IMR-90 (cell line): ENCODE measurements at regions not wholly inside any gene's neighbourhood (a gene's known extent, or its start where the extent isn't known, plus 50 kb on each side); places are given as distances from the start of the nearest gene placed in this dataset.

Experiments used
- ATAC-seq: fragments of 200-7000 bp; cut with Tn5 transposase; 2 replicates; pipeline ENCODE4 v1.9.1; 2020; ENCODE audit warnings: low read depth, mild to moderate bottlenecking, moderate library complexity
- BruUV-seq: library from RNA; stranded (reverse); fragments of 400-500 nt; replicated peaks from 2 replicates; lab custom pipeline; 2021; lab: Mats Ljungman, UMichigan
- CTCF ChIA-PET: fragments of 300-600 bp; formaldehyde crosslinking; extraction: SDS; loops from one replicate; lab custom pipeline; 2021; ENCODE audit warnings: antibody characterized with exemption; lab: Yijun Ruan, JAX
- POLR2A ChIA-PET: fragments of 300-600 bp; sonication (Branson Sonifier 250); formaldehyde crosslinking; loops from one replicate; lab custom pipeline; 2022; ENCODE audit warnings: antibody characterized with exemption; ENCODE audit not compliant: unreplicated experiment; lab: Charles Lee
- DNase-seq: peaks from one replicate; pipeline ENCODE4 v3.0.0; 2013
- H2AFZ ChIP-seq: replicated peaks from 2 replicates; pipeline ENCODE3; 2013; ENCODE audit warnings: low read length, mild to moderate bottlenecking; ENCODE audit not compliant: poor library complexity
- H2AK5ac ChIP-seq: 2 replicates; pipeline ENCODE4 v1.6.1; 2013; ENCODE audit warnings: low read depth, low read length, inconsistent platforms
- H2AK9ac ChIP-seq: replicated peaks from 2 replicates; pipeline ENCODE3; 2013; ENCODE audit warnings: mild to moderate bottlenecking, low read depth, low read length, moderate library complexity; ENCODE audit not compliant: poor library complexity
- H2BK120ac ChIP-seq: 2 replicates; pipeline ENCODE4 v1.6.1; 2013; ENCODE audit warnings: low read depth, low read length, inconsistent platforms
- H2BK15ac ChIP-seq: 3 replicates; pipeline ENCODE4 v1.6.1; 2013; ENCODE audit warnings: low read depth, low read length, inconsistent platforms
- H2BK20ac ChIP-seq: 2 replicates; pipeline ENCODE4 v1.6.1; 2013; ENCODE audit warnings: low read depth, mild to moderate bottlenecking, inconsistent platforms, low read length, moderate library complexity
- H2BK5ac ChIP-seq: 2 replicates; pipeline ENCODE4 v1.6.1; 2013; ENCODE audit warnings: mild to moderate bottlenecking, low read depth, low read length, inconsistent platforms; ENCODE audit not compliant: poor library complexity, severe bottlenecking
- H3K14ac ChIP-seq: replicated peaks from 2 replicates; pipeline ENCODE4 v1.6.1; 2013; ENCODE audit warnings: low read depth, low read length, inconsistent platforms
- H3K18ac ChIP-seq: 2 replicates; pipeline ENCODE4 v1.6.1; 2013; ENCODE audit warnings: low read depth, low read length, control low read depth
- H3K23ac ChIP-seq: 2 replicates; pipeline ENCODE4 v1.6.1; 2013; ENCODE audit warnings: low read depth, low read length, inconsistent platforms
- H3K27ac ChIP-seq: 2 replicates; pipeline ENCODE4 v1.5.1; 2013; ENCODE audit warnings: mild to moderate bottlenecking, control low read depth, low read length; ENCODE audit not compliant: insufficient read depth
- H3K27me3 ChIP-seq: 2 replicates; pipeline ENCODE4 v1.6.1; 2013; ENCODE audit warnings: low read length; ENCODE audit not compliant: control insufficient read depth, insufficient read depth
- H3K36me3 ChIP-seq: 2 replicates; pipeline ENCODE4 v1.6.1; 2013; ENCODE audit warnings: low read length, mixed read lengths; ENCODE audit not compliant: control insufficient read depth, insufficient read depth
- H3K4ac ChIP-seq: 2 replicates; pipeline ENCODE4 v1.6.1; 2013; ENCODE audit warnings: low read depth, low read length, inconsistent platforms
- H3K4me1 ChIP-seq: 2 replicates; pipeline ENCODE4 v1.6.1; 2013; ENCODE audit warnings: low read length, mixed read lengths; ENCODE audit not compliant: control insufficient read depth, insufficient read depth
- H3K4me2 ChIP-seq: 2 replicates; pipeline ENCODE4 v1.6.1; 2013; ENCODE audit warnings: low read depth, mild to moderate bottlenecking, control low read depth, low read length, moderate library complexity
- H3K4me3 ChIP-seq: 2 replicates; pipeline ENCODE4 v1.5.1; 2013; ENCODE audit warnings: low read depth, mild to moderate bottlenecking, control low read depth, low read length, moderate library complexity; ENCODE audit not compliant: insufficient read depth
- H3K56ac ChIP-seq: 2 replicates; pipeline ENCODE4 v1.6.1; 2013; ENCODE audit warnings: low read length, inconsistent platforms; ENCODE audit not compliant: insufficient read depth; ENCODE audit errors: extremely low read depth
- H3K79me1 ChIP-seq, 2 experiments: 2 replicates each; pipeline ENCODE4 v1.6.1; 2013; ENCODE audit warnings: low read length in 2 of 2, inconsistent platforms in 1 of 2, low read depth in 1 of 2
- H3K9ac ChIP-seq: 2 replicates; pipeline ENCODE4 v1.6.1; 2013; ENCODE audit warnings: low read depth, low read length, control low read depth
- H3K9me1 ChIP-seq: 2 replicates; pipeline ENCODE4 v1.6.1; 2013; ENCODE audit warnings: low read length, inconsistent platforms; ENCODE audit not compliant: insufficient read depth
- H3K9me3 ChIP-seq: 2 replicates; pipeline ENCODE4 v1.6.1; 2013; ENCODE audit warnings: low read length; ENCODE audit not compliant: control insufficient read depth, insufficient read depth
- H4K20me1 ChIP-seq: 2 replicates; pipeline ENCODE4 v1.6.1; 2013; ENCODE audit warnings: low read length, inconsistent platforms; ENCODE audit not compliant: insufficient read depth
- H4K5ac ChIP-seq: 2 replicates; pipeline ENCODE4 v1.6.1; 2013; ENCODE audit warnings: mild to moderate bottlenecking, low read depth, low read length, control low read depth
- H4K8ac ChIP-seq, 2 experiments: 2 replicates each; pipeline ENCODE4 v1.6.1; 2013; ENCODE audit warnings: low read depth in 2 of 2, low read length in 2 of 2, control low read depth in 1 of 2, inconsistent platforms in 1 of 2
- H4K91ac ChIP-seq: 2 replicates; pipeline ENCODE4 v1.6.1; 2013; ENCODE audit warnings: low read depth, low read length, inconsistent platforms; ENCODE audit not compliant: insufficient read depth
- BHLHE40 ChIP-seq: fragments of 150-350 bp; IDR thresholded peaks from 2 replicates; pipeline ENCODE4 v1.6.1; 2016; ENCODE audit warnings: mild to moderate bottlenecking, low read depth, low read length
- CTCF ChIP-seq: conservative IDR thresholded peaks from 2 replicates; pipeline ENCODE4 v1.5.1; 2012; ENCODE audit warnings: mild to moderate bottlenecking, low read depth, low read length, improper control_type of control experiment
- NFE2L2 ChIP-seq: fragments of 150-350 bp; IDR thresholded peaks from 2 replicates; pipeline ENCODE4 v1.6.1; 2016; ENCODE audit warnings: low read depth, mild to moderate bottlenecking, low read length
- POLR2A ChIP-seq: IDR thresholded peaks from 2 replicates; pipeline ENCODE4 v1.6.1; 2012; ENCODE audit warnings: mild to moderate bottlenecking, low read depth, low read length
- WGBS, 2 experiments: methylation state at CpG; one replicate each; pipeline versions ENCODE4 v1.1.5 to v1.1.7; 2013; ENCODE audit warnings: missing lambda C conversion rate in 2 of 2; ENCODE audit not compliant: insufficient read length in 1 of 2; ENCODE audit errors: extremely low coverage in 2 of 2; 5-methylcytosine and 5-hydroxymethylcytosine counted together
- dilution Hi-C: fragments of 300-500 bp; cut with HindIII; formaldehyde crosslinking; loops from one replicate; pipeline ENCODE4 v1.14.3; 2018; ENCODE audit warnings: low sequenced_read_pairs; ENCODE audit not compliant: unreplicated experiment
- in situ Hi-C: fragments of 300-500 bp; cut with MboI; formaldehyde crosslinking; loops from 3 replicates; pipeline ENCODE4 v1.14.3; 2019; ENCODE audit warnings: low sequenced_read_pairs, inconsistent platforms, mixed read lengths
- intact Hi-C: fragments of 100-400 bp; cut with micrococcal nuclease; formaldehyde crosslinking; loops from 2 replicates; pipeline ENCODE4 v1.10.0; 2022

- Histone ChIP-seq H4K5ac (no peak overlapping the region), H4K20me1 (no peaks in the 10 kb centered on the region), H3K9ac (no peak overlapping the region), H2BK15ac (no peak overlapping the region), H3K4me2 (no peak overlapping the region), H3K27me3 (peaks cover 18% of the 10 kb centered on the region), H2BK20ac (no peak overlapping the region), H3K36me3 (no peaks in the 10 kb centered on the region), H3K9me1 (no peaks in the 10 kb centered on the region), H3K27ac (no peak overlapping the region), H3K79me1 (no peaks in the 10 kb centered on the region), H3K4me1 (peaks cover 2% of the 10 kb centered on the region; the same call in 1 of the 2 replicates), H3K56ac (no peak overlapping the region), H3K4me3 (no peak overlapping the region), H2BK5ac (no peak overlapping the region), H2AK9ac (no peak overlapping the region), H2AFZ (no peak overlapping the region), H4K91ac (no peak overlapping the region), H3K14ac (no peak overlapping the region), H3K18ac (no peak overlapping the region), H3K9me3 (no peaks in the 10 kb centered on the region), H2AK5ac (no peak overlapping the region), H4K8ac (no peak overlapping the region), H2BK120ac (no peak overlapping the region), H3K4ac (no peak overlapping the region), H3K23ac (no peak overlapping the region)
- POLR2A ChIA-PET = no interaction called here
- DNase-seq = no peak
- WGBS, 2 experiments = 88% methylated on average over 5 of the region's 11 CpGs; no CpG with 5 or more reads in 1 of the 2 experiments
- CTCF ChIA-PET = no interaction called here
- BruUV-seq = no TSS peak
- dilution Hi-C loops (no loop called here), in situ Hi-C loops (no loop called here), intact Hi-C loops (no loop called here)
- TF ChIP-seq POLR2A (no peak), NFE2L2 (no peak), BHLHE40 (no peak), CTCF (no peak)
- no peak for ATAC-seq
Observed at GRCh38 chr16:86781046-86781445, 202.7 kb downstream of the FOXL1 start.
